Liver (tissue), 8 donors: ENCODE measurements at regions not wholly inside any gene's neighbourhood (a gene's known extent, or its start where the extent isn't known, plus 50 kb on each side); places are given as distances from the start of the nearest gene placed in this dataset.

Experiments
- DNase-seq: peaks from one replicate; pipeline ENCODE4 v3.0.0-alpha.2; 2017; ENCODE audit warnings: low spot score
- H3K27ac ChIP-seq, 2 donors: one replicate each; pipeline ENCODE4 v1.7.0; 2013; ENCODE audit warnings: inconsistent platforms in 2 of 2, low read length in 2 of 2, control low read depth in 1 of 2, low read depth in 1 of 2, mild to moderate bottlenecking in 1 of 2
- H3K27me3 ChIP-seq, 4 donors: one replicate each; pipeline versions ENCODE4 v1.6.1 to v1.7.0; 2013; ENCODE audit warnings: low read length in 3 of 4, inconsistent platforms in 1 of 4, mild to moderate bottlenecking in 1 of 4, moderate library complexity in 1 of 4; ENCODE audit not compliant: control insufficient read depth in 4 of 4, insufficient read depth in 4 of 4
- H3K36me3 ChIP-seq, 4 donors: one replicate each; pipeline versions ENCODE4 v1.6.1 to v1.7.0; 2013; ENCODE audit warnings: low read length in 3 of 4, mild to moderate bottlenecking in 3 of 4, low read depth in 1 of 4, moderate library complexity in 1 of 4; ENCODE audit not compliant: control insufficient read depth in 4 of 4, insufficient read depth in 3 of 4
- H3K4me1 ChIP-seq, 4 donors: one replicate each; pipeline versions ENCODE4 v1.6.1 to v1.7.0; 2013; ENCODE audit warnings: low read length in 3 of 4, mild to moderate bottlenecking in 3 of 4, moderate library complexity in 1 of 4; ENCODE audit not compliant: control insufficient read depth in 4 of 4, insufficient read depth in 4 of 4
- H3K4me3 ChIP-seq, 3 donors: one replicate each; pipeline versions ENCODE4 v1.6.1 to v1.7.0; 2013; ENCODE audit warnings: low read length in 3 of 3, control low read depth in 1 of 3, low read depth in 1 of 3, mild to moderate bottlenecking in 1 of 3
- H3K9ac ChIP-seq, 2 donors: one replicate each; pipeline ENCODE4 v1.7.0; 2013; ENCODE audit warnings: low read length in 2 of 2, mild to moderate bottlenecking in 2 of 2, moderate library complexity in 2 of 2, control low read depth in 1 of 2, low read depth in 1 of 2
- H3K9me3 ChIP-seq, 4 donors: one replicate each; pipeline versions ENCODE4 v1.6.1 to v1.7.0; 2013; ENCODE audit warnings: low read length in 3 of 4; ENCODE audit not compliant: control insufficient read depth in 4 of 4
- ATF3 ChIP-seq: IDR thresholded peaks from 2 replicates; pipeline ENCODE4 v1.6.1; 2016; ENCODE audit warnings: antibody characterized with exemption
- EGR1 ChIP-seq, 2 donors: IDR thresholded peaks; 2 replicates each; pipeline ENCODE4 v1.6.1; 2016 to 2018; ENCODE audit warnings: antibody characterized with exemption in 2 of 2, low read depth in 2 of 2
- FOXA2 ChIP-seq: IDR thresholded peaks from 2 replicates; pipeline ENCODE4 v1.6.1; 2016; ENCODE audit warnings: antibody characterized with exemption
- GABPA ChIP-seq, 2 donors: IDR thresholded peaks in 1 of 2; conservative IDR thresholded peaks in 1 of 2; 2 replicates each; pipeline ENCODE4 v1.6.1; 2016; ENCODE audit warnings: antibody characterized with exemption in 2 of 2, mild to moderate bottlenecking in 1 of 2, moderate library complexity in 1 of 2
- HNF4A ChIP-seq, 2 donors: conservative IDR thresholded peaks; 2 replicates each; pipeline ENCODE4 v1.6.1; 2016; ENCODE audit warnings: antibody characterized with exemption in 2 of 2, mild to moderate bottlenecking in 2 of 2
- HNF4G ChIP-seq: IDR thresholded peaks from 2 replicates; pipeline ENCODE4 v1.6.1; 2016; ENCODE audit warnings: antibody characterized with exemption
- JUND ChIP-seq, 2 donors: IDR thresholded peaks; 2 replicates each; pipeline ENCODE4 v1.6.1; 2016; ENCODE audit warnings: antibody characterized with exemption in 2 of 2
- MAX ChIP-seq: IDR thresholded peaks from 2 replicates; pipeline ENCODE4 v1.6.1; 2016; ENCODE audit warnings: antibody characterized with exemption
- RXRA ChIP-seq, 2 donors: IDR thresholded peaks; 2 replicates each; pipeline ENCODE4 v1.6.1; 2017 to 2018; ENCODE audit warnings: antibody characterized with exemption in 2 of 2, mild to moderate bottlenecking in 1 of 2
- SP1 ChIP-seq: IDR thresholded peaks from 2 replicates; pipeline ENCODE4 v1.6.1; 2018; ENCODE audit warnings: antibody characterized with exemption, mild to moderate bottlenecking
- TAF1 ChIP-seq: conservative IDR thresholded peaks from 2 replicates; pipeline ENCODE4 v1.6.1; 2016; ENCODE audit warnings: antibody characterized with exemption, mild to moderate bottlenecking
- YY1 ChIP-seq: IDR thresholded peaks from 2 replicates; pipeline ENCODE4 v1.6.1; 2016; ENCODE audit warnings: antibody characterized with exemption, mild to moderate bottlenecking
- ZBTB33 ChIP-seq: IDR thresholded peaks from 2 replicates; pipeline ENCODE4 v1.6.1; 2016; ENCODE audit warnings: antibody characterized with exemption
- WGBS: extraction: QIAGEN DNeasy Blood & Tissue Kit; methylation state at CpG from one replicate; pipeline ENCODE4 v1.1.7; 2013; 5-methylcytosine and 5-hydroxymethylcytosine counted together
- TF ChIP-seq, protein P1 (sequence below): fragments of 150-350 bp; IDR thresholded peaks from 2 replicates; pipeline ENCODE4 v1.5.1; 2017; ENCODE audit warnings: improper control_type of control experiment, low read depth, low read length; ENCODE audit not compliant: missing input control
- TF ChIP-seq, protein P2 (sequence below): IDR thresholded peaks from 2 replicates; pipeline ENCODE4 v1.6.1; 2016; ENCODE audit warnings: antibody characterized with exemption, mild to moderate bottlenecking
- donor health status: healthy.
- donor health status: healthy.
- donor health status: healthy.
- donor health status: healthy.
- donor health status: healthy.

- WGBS: 43% methylated on average over 10 of the region's 10 CpGs
- no peak overlapping the region for H3K4me3 ChIP-seq
- no peaks in the 10 kb centered on the region for H3K27me3 ChIP-seq
- no peak overlapping the region for H3K27ac ChIP-seq
- no peak overlapping the region for H3K9ac ChIP-seq
- no peak for DNase-seq
- H3K4me1 ChIP-seq: no peaks in the 10 kb centered on the region
- TF ChIP-seq EGR1 (IDR thresholded peaks at IDR 0.05; ENCODE audit: low read depth in 2 of 2) (no peak), RXRA (IDR thresholded peaks at IDR 0.05) (no peak), FOXA2 (no peak), ATF3 (no peak), TAF1 (no peak), GABPA (IDR thresholded peaks at IDR 0.05 in 1 of 2, conservative IDR thresholded peaks at IDR 0.05 in 1 of 2) (no peak), SP1 (no peak), HNF4A (conservative IDR thresholded peaks at IDR 0.05) (no peak), JUND (IDR thresholded peaks at IDR 0.05) (no peak), MAX (no peak)
- TF ChIP-seq, protein P1, sequence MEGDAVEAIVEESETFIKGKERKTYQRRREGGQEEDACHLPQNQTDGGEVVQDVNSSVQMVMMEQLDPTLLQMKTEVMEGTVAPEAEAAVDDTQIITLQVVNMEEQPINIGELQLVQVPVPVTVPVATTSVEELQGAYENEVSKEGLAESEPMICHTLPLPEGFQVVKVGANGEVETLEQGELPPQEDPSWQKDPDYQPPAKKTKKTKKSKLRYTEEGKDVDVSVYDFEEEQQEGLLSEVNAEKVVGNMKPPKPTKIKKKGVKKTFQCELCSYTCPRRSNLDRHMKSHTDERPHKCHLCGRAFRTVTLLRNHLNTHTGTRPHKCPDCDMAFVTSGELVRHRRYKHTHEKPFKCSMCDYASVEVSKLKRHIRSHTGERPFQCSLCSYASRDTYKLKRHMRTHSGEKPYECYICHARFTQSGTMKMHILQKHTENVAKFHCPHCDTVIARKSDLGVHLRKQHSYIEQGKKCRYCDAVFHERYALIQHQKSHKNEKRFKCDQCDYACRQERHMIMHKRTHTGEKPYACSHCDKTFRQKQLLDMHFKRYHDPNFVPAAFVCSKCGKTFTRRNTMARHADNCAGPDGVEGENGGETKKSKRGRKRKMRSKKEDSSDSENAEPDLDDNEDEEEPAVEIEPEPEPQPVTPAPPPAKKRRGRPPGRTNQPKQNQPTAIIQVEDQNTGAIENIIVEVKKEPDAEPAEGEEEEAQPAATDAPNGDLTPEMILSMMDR: no peak
- no peaks in the 10 kb centered on the region for H3K9me3 ChIP-seq
- no peaks in the 10 kb centered on the region for H3K36me3 ChIP-seq
Measured at GRCh38 chrX:25976683-25977310, 161.3 kb upstream of the MAGEB18 start.

DNA sequence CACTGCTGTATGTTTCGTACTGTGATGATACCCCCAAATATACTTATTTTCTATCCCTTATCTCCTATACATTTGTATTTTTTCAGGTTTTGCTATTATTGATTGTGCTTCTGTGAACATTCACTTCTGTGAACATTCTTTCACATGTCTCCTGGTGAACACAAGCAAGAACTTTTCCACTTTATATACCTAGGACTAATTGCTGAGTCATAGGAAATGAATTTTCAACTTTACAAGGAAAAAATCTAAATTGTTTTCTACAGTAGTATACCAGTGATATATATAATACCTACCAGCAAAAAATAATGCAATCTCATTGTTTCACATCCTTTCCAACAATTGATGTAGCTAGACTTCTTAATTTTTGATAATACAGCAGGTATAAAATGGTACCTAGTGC is 139.5 kb upstream of the MAGEB18 start:
- no peak for TF ChIP-seq HNF4G
- no peak for TF ChIP-seq ZBTB33
- no peak for TF ChIP-seq FOXA2
- no peak for TF ChIP-seq SP1
- TF ChIP-seq YY1: no peak
- TF ChIP-seq HNF4A (conservative IDR thresholded peaks at IDR 0.05): no peak
- TF ChIP-seq, protein P2, sequence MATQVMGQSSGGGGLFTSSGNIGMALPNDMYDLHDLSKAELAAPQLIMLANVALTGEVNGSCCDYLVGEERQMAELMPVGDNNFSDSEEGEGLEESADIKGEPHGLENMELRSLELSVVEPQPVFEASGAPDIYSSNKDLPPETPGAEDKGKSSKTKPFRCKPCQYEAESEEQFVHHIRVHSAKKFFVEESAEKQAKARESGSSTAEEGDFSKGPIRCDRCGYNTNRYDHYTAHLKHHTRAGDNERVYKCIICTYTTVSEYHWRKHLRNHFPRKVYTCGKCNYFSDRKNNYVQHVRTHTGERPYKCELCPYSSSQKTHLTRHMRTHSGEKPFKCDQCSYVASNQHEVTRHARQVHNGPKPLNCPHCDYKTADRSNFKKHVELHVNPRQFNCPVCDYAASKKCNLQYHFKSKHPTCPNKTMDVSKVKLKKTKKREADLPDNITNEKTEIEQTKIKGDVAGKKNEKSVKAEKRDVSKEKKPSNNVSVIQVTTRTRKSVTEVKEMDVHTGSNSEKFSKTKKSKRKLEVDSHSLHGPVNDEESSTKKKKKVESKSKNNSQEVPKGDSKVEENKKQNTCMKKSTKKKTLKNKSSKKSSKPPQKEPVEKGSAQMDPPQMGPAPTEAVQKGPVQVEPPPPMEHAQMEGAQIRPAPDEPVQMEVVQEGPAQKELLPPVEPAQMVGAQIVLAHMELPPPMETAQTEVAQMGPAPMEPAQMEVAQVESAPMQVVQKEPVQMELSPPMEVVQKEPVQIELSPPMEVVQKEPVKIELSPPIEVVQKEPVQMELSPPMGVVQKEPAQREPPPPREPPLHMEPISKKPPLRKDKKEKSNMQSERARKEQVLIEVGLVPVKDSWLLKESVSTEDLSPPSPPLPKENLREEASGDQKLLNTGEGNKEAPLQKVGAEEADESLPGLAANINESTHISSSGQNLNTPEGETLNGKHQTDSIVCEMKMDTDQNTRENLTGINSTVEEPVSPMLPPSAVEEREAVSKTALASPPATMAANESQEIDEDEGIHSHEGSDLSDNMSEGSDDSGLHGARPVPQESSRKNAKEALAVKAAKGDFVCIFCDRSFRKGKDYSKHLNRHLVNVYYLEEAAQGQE: no peak
- TF ChIP-seq GABPA (IDR thresholded peaks at IDR 0.05 in 1 of 2, conservative IDR thresholded peaks at IDR 0.05 in 1 of 2): no peak
- Histone ChIP-seq H3K9me3 (no peaks in the 10 kb centered on the region), H3K4me1 (no peaks in the 10 kb centered on the region), H3K36me3 (no peaks in the 10 kb centered on the region), H3K4me3 (no peak overlapping the region), H3K9ac (no peak overlapping the region), H3K27ac (no peak overlapping the region), H3K27me3 (no peaks in the 10 kb centered on the region)
- WGBS: 91% methylated on average over 1 of the region's 1 CpG
- no peak for DNase-seq
